ENCODE measurements at regions not wholly inside any gene's neighbourhood (a gene's known extent, or its start where the extent isn't known, plus 50 kb on each side); places are given as distances from the start of the nearest gene placed in this dataset.

- DNase-seq (ENCODE audit: extremely low read depth, insufficient read length), result no peak
Measured at GRCh38 chr7:88686468-88687229, 72.9 kb upstream of the ZNF804B start.

DNA sequence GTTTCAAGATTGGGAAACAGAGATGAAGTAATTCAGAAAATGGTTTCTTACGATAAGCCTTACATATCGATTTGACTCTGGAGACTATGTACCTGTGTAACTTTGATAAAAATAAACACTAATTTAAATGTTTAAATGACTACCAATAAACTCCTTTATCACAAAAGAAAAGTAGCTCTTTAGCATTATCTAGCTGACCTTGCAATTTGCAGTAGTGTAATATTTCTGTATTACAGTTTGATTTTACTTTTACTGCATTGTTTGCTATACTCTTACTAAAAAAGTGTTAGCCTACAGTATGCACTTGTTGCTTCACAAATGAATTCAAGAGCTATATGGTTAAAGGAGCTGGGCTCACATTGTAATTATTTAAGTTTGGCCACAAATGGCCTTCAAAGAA, 77.8 kb upstream of the ZNF804B start:
- no peak overlapping the region for H3K4me3 ChIP-seq (replicated peaks; ENCODE audit: low read depth, low read length)
- TF ChIP-seq, protein P1, sequence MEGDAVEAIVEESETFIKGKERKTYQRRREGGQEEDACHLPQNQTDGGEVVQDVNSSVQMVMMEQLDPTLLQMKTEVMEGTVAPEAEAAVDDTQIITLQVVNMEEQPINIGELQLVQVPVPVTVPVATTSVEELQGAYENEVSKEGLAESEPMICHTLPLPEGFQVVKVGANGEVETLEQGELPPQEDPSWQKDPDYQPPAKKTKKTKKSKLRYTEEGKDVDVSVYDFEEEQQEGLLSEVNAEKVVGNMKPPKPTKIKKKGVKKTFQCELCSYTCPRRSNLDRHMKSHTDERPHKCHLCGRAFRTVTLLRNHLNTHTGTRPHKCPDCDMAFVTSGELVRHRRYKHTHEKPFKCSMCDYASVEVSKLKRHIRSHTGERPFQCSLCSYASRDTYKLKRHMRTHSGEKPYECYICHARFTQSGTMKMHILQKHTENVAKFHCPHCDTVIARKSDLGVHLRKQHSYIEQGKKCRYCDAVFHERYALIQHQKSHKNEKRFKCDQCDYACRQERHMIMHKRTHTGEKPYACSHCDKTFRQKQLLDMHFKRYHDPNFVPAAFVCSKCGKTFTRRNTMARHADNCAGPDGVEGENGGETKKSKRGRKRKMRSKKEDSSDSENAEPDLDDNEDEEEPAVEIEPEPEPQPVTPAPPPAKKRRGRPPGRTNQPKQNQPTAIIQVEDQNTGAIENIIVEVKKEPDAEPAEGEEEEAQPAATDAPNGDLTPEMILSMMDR (IDR thresholded peaks at IDR 0.05; ENCODE audit: insufficient read depth, low read length, poor library complexity, severe bottlenecking), result no peak
- no peak for DNase-seq (ENCODE audit: extremely low read depth, insufficient read length)
- no peaks in the 10 kb centered on the region for H3K36me3 ChIP-seq (ENCODE audit: control insufficient read depth, insufficient read depth, low read length)
- H3K27me3 ChIP-seq (replicated peaks; ENCODE audit: control insufficient read depth, insufficient read depth, low read length), result no peaks in the 10 kb centered on the region

More at GRCh38 chr7:88686468-88687229, 72.9 kb upstream of the ZNF804B start:
- H3K36me3 ChIP-seq (ENCODE audit: control insufficient read depth, insufficient read depth, low read length), result no peaks in the 10 kb centered on the region
- H3K4me3 ChIP-seq (replicated peaks; ENCODE audit: low read depth, low read length), result no peak overlapping the region
- no peaks in the 10 kb centered on the region for H3K27me3 ChIP-seq (replicated peaks; ENCODE audit: control insufficient read depth, insufficient read depth, low read length)
- TF ChIP-seq, protein P1 (IDR thresholded peaks at IDR 0.05; ENCODE audit: insufficient read depth, low read length, poor library complexity, severe bottlenecking), result no peak

DNA sequence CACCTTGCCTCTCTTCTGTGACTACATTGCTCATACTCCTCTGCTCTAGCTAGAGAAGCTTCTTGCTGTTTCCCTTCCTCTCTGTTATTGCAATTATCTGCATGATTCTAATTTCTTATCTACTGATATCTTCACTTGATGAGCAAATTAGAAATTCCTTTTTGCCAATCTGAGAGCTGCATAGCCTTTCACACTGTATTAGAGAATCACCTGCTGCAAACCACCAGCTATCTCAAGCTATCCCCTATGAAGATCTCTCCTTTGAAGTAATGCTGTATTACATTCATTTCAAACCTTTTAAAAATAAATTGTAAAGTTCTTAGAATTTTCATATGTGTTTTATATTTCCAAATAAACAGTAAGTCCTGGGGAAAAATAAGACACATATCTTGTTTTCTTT, 89.0 kb upstream of the ZNF804B start:
- DNase-seq (ENCODE audit: extremely low read depth, insufficient read length), result no peak
- no peaks in the 10 kb centered on the region for H3K36me3 ChIP-seq (ENCODE audit: control insufficient read depth, insufficient read depth, low read length)
- TF ChIP-seq, protein P1 (IDR thresholded peaks at IDR 0.05; ENCODE audit: insufficient read depth, low read length, poor library complexity, severe bottlenecking), result no peak
- no peaks in the 10 kb centered on the region for H3K27me3 ChIP-seq (replicated peaks; ENCODE audit: control insufficient read depth, insufficient read depth, low read length)
- no peak overlapping the region for H3K4me3 ChIP-seq (replicated peaks; ENCODE audit: low read depth, low read length)

DNA sequence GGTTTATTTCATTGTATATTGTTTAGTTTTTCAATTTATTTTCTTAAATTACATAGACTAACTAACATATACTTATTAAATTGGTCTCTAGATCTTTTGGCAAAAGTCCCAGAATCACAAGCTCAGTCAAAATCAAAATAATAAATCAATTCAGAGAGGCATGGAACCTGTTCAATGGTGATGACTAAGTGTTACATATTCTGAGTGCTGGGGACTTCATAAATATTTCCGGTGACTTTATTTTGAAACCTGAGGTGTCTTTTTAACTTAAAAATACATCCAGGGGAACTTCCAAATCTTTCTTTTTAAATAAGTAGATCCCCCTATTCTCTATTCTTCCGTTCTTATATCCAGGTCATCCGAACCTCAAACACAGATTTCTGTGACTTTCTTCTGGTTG, 89.6 kb upstream of the ZNF804B start:
- no peak overlapping the region for H3K4me3 ChIP-seq (replicated peaks; ENCODE audit: low read depth, low read length)
- DNase-seq (ENCODE audit: extremely low read depth, insufficient read length), result peak; percentile 24
- TF ChIP-seq, protein P1 (IDR thresholded peaks at IDR 0.05; ENCODE audit: insufficient read depth, low read length, poor library complexity, severe bottlenecking), result no peak
- H3K36me3 ChIP-seq (ENCODE audit: control insufficient read depth, insufficient read depth, low read length), result no peaks in the 10 kb centered on the region
- no peaks in the 10 kb centered on the region for H3K27me3 ChIP-seq (replicated peaks; ENCODE audit: control insufficient read depth, insufficient read depth, low read length)

DNA sequence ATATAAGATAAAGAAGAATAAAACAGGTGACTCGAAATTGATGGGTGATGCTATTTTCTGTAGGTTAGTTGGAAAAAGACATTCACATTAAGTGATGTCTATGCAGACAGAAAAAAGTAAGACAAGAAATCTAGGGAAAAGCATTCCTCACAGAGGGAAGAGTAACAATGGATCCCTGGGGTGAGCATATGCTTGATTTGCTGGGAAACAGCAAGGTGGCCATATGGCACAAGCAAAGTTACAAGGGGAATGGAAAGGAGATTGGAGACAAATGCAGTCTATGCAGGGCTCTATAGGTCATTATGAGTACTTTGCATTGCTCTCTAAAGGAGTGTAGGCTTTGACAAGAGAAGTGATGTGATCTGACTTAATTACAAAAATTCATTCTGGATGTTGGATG, 90.9 kb upstream of the ZNF804B start:
- Histone ChIP-seq H3K4me3 (replicated peaks; ENCODE audit: low read depth, low read length) (no peak overlapping the region), H3K36me3 (ENCODE audit: control insufficient read depth, insufficient read depth, low read length) (no peaks in the 10 kb centered on the region), H3K27me3 (replicated peaks; ENCODE audit: control insufficient read depth, insufficient read depth, low read length) (no peaks in the 10 kb centered on the region)
- TF ChIP-seq, protein P1 (IDR thresholded peaks at IDR 0.05; ENCODE audit: insufficient read depth, low read length, poor library complexity, severe bottlenecking), result no peak
- DNase-seq (ENCODE audit: extremely low read depth, insufficient read length), result no peak
